Fibroblast of gingiva (primary cell): ENCODE measurements at regions not wholly inside any gene's neighbourhood (a gene's known extent, or its start where the extent isn't known, plus 50 kb on each side); places are given as distances from the start of the nearest gene placed in this dataset.
"Not testable (repeated sequence)": the region's sequence is repeated elsewhere in the genome, so short reads cannot be mapped to it uniquely, and the experiment has no call there.

Experiments
- DNase-seq: peaks from one replicate; pipeline ENCODE4 v3.0.0-alpha.2; 2011; ENCODE audit warnings: low read depth

- no peak for DNase-seq
Observed at GRCh38 chr6:167662075-167662880, 164.4 kb upstream of the AFDN start.

GRCh38 chr6:167662881-167663205 lies 163.9 kb upstream of the AFDN start:
- no peak for DNase-seq

- no peak for DNase-seq
Observed at GRCh38 chr6:167663316-167663715, 163.4 kb upstream of the AFDN start.

GRCh38 chr6:167663784-167664443 lies 162.8 kb upstream of the AFDN start:
- no peak for DNase-seq

- DNase-seq = no peak
Observed at GRCh38 chr6:167664678-167665660, 161.7 kb upstream of the AFDN start.

- no peak for DNase-seq
Observed at GRCh38 chr6:167665698-167666330, 160.9 kb upstream of the AFDN start.

GRCh38 chr6:167666571-167667203 lies 160.0 kb upstream of the AFDN start:
- DNase-seq = no peak

- DNase-seq = no peak
Observed at GRCh38 chr6:167667204-167668018, 159.3 kb upstream of the AFDN start.

- no peak for DNase-seq
Observed at GRCh38 chr6:167668019-167668753, 158.5 kb upstream of the AFDN start.

GRCh38 chr6:167668754-167669552 lies 157.8 kb upstream of the AFDN start:
- DNase-seq = no peak

- DNase-seq = no peak
Observed at GRCh38 chr6:167669553-167669849, 157.2 kb upstream of the AFDN start.

- DNase-seq = no peak
Observed at GRCh38 chr6:167669870-167670802, 156.6 kb upstream of the AFDN start.

- DNase-seq = no peak
Observed at GRCh38 chr6:167670938-167671338, 155.8 kb upstream of the AFDN start.

- DNase-seq = not testable (repeated sequence)
Observed at GRCh38 chr6:167671379-167671976, 155.2 kb upstream of the AFDN start.

- no peak for DNase-seq
Observed at GRCh38 chr6:167671977-167672687, 154.6 kb upstream of the AFDN start.

- no peak for DNase-seq
Observed at GRCh38 chr6:167672738-167673137, 154.0 kb upstream of the AFDN start.

- DNase-seq = no peak
Observed at GRCh38 chr6:167673946-167674345, 152.8 kb upstream of the AFDN start.
